Mammary epithelial cell (primary cell): ENCODE measurements at regions not wholly inside any gene's neighbourhood (a gene's known extent, or its start where the extent isn't known, plus 50 kb on each side); places are given as distances from the start of the nearest gene placed in this dataset.

Experiments used
- EZH2 ChIP-seq: IDR thresholded peaks from 2 replicates; pipeline ENCODE4 v1.6.1; 2012; ENCODE audit warnings: low read length, inconsistent platforms, borderline replicate concordance
- TF ChIP-seq, protein P1 (sequence below), 2 donors: IDR thresholded peaks in 1 of 2; conservative IDR thresholded peaks in 1 of 2; 2 replicates each; pipeline ENCODE4 v1.5.1; 2011 to 2012; ENCODE audit warnings: inconsistent platforms in 2 of 2, low read length in 2 of 2, mild to moderate bottlenecking in 2 of 2, control low read depth in 1 of 2, low read depth in 1 of 2; ENCODE audit not compliant: insufficient read depth in 1 of 2; ENCODE audit errors: extremely low read depth in 1 of 2

DNA sequence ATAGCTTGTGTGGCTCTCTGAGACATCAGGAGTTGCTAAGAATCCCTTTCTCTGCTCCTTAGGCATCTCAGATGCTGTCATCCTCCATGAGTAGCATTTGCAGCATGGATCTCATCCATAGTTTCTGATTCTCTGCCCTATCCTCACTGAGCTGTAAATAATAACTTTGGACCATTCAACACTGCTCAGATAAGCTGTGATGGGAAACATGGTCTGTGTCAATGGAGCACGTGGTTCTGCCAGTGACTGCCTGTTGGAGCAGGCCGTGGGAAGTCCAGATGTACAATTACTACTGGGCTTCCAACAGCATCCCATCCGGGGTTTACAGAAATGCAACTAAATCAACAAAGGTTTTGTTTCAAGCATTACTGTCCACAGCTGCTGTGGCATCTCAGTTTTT is 160.1 kb downstream of the OR4C45 start:
- TF ChIP-seq, protein P1, sequence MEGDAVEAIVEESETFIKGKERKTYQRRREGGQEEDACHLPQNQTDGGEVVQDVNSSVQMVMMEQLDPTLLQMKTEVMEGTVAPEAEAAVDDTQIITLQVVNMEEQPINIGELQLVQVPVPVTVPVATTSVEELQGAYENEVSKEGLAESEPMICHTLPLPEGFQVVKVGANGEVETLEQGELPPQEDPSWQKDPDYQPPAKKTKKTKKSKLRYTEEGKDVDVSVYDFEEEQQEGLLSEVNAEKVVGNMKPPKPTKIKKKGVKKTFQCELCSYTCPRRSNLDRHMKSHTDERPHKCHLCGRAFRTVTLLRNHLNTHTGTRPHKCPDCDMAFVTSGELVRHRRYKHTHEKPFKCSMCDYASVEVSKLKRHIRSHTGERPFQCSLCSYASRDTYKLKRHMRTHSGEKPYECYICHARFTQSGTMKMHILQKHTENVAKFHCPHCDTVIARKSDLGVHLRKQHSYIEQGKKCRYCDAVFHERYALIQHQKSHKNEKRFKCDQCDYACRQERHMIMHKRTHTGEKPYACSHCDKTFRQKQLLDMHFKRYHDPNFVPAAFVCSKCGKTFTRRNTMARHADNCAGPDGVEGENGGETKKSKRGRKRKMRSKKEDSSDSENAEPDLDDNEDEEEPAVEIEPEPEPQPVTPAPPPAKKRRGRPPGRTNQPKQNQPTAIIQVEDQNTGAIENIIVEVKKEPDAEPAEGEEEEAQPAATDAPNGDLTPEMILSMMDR (conservative IDR thresholded peaks at IDR 0.05 in 1 of 2, IDR thresholded peaks at IDR 0.05 in 1 of 2; ENCODE audit: extremely low read depth in 1 of 2, insufficient read depth in 1 of 2, low read depth in 1 of 2, low read length in 2 of 2) = no peak
- TF ChIP-seq EZH2 = no peak
